Mesenteric fat pad (tissue), 1 donor: ENCODE measurements at regions not wholly inside any gene's neighbourhood (a gene's known extent, or its start where the extent isn't known, plus 50 kb on each side); places are given as distances from the start of the nearest gene placed in this dataset.

ENCODE experiments used
- DNase-seq: peaks from one replicate; pipeline ENCODE4 v3.0.0-alpha.2; 2020; ENCODE audit warnings: low spot score
- donor health status: DM: yes; HTN: yes; CAD: no.

DNA sequence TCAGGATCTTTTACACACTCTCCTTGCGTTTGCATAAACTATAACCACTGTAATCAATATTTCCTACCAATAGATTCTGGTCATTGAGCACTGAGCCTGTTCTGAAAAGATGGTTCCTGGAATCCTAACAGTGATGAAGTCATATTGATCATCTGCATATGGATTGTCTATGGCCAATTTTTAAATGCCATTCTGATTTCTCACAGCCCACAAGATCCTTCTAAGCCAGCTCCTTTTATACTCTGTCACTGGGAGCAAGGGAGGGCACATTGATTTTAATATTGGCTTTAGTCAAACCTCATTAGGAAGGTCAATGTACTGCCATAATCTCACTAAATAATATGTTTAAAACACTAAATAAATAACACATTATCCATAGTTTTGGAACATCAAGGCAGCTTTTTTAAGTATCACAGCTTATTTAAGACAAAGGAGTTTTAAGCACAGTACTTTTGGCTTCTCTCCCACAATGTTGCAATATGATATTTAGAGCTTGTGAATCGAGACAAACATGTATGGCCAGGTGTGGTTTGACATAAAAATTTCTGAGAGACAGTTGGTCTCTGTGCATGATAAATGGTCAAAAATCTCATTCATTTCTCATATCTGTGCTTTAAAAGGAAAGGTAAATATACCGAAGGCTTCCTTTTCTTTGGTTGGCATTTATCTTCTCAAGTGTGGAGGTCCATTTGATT is 267.3 kb downstream of the MTX2 start:
- DNase-seq: no peak

- no peak for DNase-seq
Measured at GRCh38 chr2:176537932-176538331, 268.7 kb downstream of the MTX2 start.

- DNase-seq: no peak
Measured at GRCh38 chr2:176540995-176541394, 271.8 kb downstream of the MTX2 start.

- no peak for DNase-seq
Measured at GRCh38 chr2:176542476-176542875, 273.2 kb downstream of the MTX2 start.

- DNase-seq: no peak
Measured at GRCh38 chr2:176544557-176544956, 275.3 kb downstream of the MTX2 start.

- no peak for DNase-seq
Measured at GRCh38 chr2:176544991-176545956, 276.0 kb downstream of the MTX2 start.

- no peak for DNase-seq
Measured at GRCh38 chr2:176546550-176546949, 277.3 kb downstream of the MTX2 start.

DNA sequence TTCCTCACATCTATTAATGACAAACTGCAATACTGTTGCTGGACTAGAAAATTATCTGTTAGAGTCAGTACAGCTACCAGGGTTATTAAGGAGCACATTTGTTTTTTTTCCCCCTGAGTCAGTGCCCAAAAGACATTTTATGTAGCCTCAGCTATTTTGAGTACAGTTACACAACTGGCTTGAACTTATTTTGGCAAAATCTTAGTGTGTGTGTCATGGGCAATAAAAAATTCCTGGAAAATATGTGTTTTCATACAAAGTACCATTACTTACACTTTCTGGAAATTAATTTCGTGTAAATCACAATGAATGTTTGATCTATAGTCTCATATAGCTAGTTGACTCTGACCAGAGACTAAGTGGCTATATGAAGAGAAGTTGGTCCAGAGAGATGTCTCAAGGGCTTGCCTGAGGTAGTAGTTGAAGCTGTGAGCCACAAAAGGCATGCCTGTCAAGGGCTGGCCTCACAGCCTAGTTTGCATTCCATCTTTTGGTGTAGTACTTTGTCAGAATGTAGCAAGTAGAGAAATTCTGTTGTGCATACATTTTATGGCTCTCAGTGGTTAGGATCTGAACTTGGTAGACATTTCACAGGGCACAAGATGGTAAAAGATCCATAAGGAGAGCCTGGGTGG is 283.4 kb downstream of the MTX2 start:
- no peak for DNase-seq

DNA sequence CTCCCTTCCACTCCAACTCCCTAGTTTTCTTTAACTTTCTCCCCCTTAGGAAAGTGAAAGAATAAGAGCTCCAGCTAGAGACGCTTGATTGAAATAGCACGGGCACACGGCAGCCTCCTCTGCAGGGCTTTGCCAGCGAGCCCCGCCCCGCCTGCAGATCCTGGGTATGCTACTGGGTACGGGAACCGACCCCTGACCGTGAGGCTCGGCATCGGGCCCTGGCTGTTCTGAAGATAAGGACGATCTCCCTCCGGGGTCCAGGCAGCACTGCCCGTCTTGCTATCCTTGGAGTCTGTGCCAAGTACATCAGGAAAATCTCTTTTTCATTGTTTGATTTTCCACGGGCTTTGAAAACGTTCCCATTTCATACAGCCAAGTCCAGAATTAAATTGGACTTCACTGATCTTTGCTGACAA is 284.5 kb downstream of the MTX2 start:
- DNase-seq: no peak

DNA sequence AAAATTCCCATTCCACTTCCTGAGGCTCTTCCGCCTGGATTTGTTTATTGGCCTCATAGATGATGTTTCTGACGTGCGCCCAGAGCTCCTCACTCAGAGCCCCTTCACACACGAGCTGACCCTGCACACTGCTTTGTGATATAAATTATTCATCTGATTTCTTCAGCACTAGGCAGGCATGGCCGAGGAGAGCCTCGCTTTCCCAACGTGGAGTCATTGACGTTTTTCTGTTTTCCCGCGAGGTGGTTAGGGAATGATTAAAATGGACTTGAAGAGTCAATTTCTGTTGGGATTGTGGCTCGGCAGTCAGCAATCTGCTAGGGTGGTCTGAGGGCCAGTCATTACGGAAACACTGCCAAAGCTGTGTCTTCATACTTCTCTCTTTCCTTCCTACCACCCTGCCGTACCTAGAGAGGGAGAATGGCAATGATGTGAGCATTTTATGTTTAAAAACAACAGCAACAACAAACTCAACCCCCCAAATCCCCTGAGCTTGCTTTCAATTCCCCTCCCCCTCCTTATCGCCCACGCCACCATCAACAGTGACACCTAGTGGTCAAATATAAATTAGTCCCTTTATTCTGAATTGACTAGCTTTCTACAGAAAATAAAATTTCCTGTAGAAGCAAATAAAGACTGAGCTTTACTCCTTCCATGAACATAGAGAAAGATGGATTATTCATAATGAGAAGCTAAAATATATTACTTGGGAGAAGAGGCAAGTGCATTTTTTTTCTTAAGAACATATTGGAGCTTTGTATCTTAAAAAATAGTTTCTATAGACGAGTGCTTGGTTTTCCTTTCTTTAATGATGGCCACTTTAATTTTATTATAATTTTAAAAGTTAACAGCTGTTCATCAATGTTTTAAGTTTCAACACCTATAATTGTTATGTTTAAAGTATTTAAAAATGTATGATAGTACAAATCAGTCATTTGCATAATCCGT is 285.1 kb downstream of the MTX2 start:
- no peak for DNase-seq

DNA sequence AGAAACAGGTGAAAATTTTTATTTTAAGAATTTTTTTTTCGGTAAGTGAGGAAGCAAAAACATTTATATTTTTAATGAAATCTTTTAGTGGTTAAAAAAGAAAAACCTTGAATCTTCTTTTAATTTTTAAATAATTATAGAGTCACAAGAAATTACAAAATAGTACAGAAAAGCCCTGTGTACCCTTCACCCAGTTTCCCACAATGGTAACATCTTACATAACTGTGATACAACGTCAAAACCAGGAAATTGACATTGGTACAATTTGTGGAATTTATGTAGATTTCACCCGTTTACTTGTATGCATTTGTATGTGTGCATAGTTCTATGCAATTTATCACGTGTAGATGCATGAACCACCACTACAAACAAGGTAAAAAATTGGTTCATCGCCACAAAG is 285.9 kb downstream of the MTX2 start:
- DNase-seq: no peak

DNA sequence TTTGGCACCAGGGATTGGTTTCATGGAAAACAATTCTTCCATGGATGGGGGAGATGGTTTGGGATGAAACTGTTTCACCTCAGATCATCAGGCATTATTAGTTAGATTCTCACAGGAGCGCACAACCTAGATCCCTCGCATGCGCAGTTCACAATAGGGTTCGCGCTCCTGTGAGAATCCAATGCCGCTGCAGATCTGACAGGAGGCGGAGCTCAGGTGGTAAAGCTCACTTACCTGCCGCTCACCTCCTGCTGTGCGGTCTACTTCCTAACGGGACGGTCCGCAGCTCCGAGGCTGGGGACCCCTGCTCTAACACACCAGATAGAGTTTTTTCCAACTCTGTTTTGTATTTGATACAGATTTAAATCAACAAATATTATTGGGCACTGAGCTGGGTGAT is 286.5 kb downstream of the MTX2 start:
- DNase-seq: no peak

DNA sequence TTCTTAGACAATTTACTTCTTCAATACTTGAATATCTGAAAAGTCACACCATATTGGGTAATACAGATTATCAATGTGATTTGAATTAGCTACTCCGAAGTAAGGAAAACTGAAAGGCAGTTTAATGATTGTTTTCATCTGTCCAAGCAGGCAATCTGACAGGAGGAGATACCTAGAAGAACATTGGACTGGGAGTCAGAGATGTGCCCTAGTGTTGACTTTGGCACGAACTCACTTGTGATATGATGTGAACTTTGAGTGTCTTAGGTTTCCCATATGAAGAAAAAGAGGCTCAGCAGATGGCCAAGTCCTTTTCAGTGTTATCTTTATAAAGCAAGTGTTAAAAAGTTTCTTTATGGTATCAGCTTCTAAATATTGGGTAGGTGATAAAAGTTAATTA is 287.1 kb downstream of the MTX2 start:
- DNase-seq: no peak

DNA sequence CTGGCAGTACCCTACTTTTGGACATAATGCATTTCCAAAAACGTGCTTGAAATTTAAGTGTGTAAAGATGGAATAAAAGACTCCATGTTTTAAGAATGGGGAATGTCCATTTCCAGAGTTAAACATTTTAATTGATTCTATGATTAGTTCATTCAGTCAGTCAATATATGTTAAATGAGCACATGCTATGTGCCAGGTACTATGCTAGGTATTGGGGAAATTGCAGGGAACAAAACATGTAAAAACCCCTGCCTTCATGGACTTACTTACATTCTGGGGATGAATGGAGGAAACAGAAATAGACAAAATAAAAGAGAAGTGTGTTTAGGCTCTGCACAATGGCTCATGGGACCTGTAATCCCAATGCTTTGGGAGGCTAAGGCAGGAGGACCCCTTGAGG is 288.6 kb downstream of the MTX2 start:
- DNase-seq: no peak

- no peak for DNase-seq
Measured at GRCh38 chr2:176558574-176559140, 289.4 kb downstream of the MTX2 start.

GRCh38 chr2:176560296-176560695 is 291.1 kb downstream of the MTX2 start:
- no peak for DNase-seq

- no peak for DNase-seq
Measured at GRCh38 chr2:176561706-176562105, 292.5 kb downstream of the MTX2 start.

DNA sequence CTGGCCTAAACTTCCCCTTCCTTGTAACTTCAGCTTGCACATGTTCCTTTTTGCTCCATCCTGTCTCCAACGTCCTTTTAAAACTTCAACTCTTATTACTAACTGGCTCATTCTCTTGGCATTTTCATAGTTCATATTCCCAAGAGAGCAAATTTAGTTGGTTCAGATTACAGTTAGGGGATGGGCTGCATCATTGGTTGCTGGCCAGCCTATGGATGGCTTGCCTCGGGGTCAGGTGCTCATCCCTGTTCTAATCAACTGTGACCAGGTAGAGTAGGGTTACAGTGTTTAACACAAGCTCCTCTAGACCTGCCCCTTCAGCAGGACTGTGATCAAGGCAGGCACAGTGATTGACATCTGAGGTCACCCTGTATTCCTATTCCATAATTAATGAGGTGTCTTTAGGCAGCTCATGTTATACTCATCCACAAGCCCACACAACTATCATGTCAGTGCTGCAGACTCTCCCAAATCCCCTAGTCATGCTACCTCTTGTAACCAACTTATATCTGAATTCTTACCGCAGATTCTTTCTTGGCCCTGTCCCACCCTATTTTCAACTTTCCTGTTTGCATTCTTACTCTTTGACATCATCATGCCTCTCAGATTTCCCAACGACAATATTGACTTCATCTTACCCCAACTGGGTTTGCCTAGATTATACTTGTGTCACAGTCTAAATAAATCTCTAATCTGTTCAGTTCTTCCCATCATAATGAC is 293.3 kb downstream of the MTX2 start:
- no peak for DNase-seq

- DNase-seq: no peak
Measured at GRCh38 chr2:176565641-176566323, 296.5 kb downstream of the MTX2 start.
